HG02642 (cell line): ENCODE measurements at regions not wholly inside any gene's neighbourhood (a gene's known extent, or its start where the extent isn't known, plus 50 kb on each side); places are given as distances from the start of the nearest gene placed in this dataset.
"Not testable (repeated sequence)": the region's sequence is repeated elsewhere in the genome, so short reads cannot be mapped to it uniquely, and the experiment has no call there.

Experiments
- ATAC-seq: cut with Tn5 transposase; IDR thresholded peaks from one replicate; pipeline ENCODE4 v1.9.1; 2021; ENCODE audit warnings: mild to moderate bottlenecking; ENCODE audit not compliant: unreplicated experiment, poor library complexity

- not testable (repeated sequence) for ATAC-seq
These were observed 170.5 kb upstream of the SPATA31A3 start for GRCh38 chr9:67162827-67163226.

DNA sequence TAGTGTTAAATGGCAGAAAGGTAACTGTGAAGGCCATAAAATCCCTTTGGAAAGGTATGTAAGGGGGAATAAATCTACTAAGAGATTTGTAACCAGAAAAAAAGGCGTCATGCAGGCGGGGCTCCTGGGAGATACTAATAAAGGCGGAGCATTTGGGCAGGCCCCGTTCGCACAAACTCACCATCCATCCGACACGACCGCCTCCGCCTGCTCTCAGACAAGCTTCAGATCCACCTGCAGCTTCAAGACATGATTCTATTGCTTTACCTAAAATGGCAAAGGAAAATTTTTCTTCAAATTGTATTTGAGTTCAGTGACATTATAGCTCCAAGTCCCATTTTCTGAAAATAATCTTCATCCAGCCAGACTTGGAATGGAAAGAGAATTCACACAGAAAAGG lies 162.9 kb upstream of the SPATA31A3 start:
- not testable (repeated sequence) for ATAC-seq

DNA sequence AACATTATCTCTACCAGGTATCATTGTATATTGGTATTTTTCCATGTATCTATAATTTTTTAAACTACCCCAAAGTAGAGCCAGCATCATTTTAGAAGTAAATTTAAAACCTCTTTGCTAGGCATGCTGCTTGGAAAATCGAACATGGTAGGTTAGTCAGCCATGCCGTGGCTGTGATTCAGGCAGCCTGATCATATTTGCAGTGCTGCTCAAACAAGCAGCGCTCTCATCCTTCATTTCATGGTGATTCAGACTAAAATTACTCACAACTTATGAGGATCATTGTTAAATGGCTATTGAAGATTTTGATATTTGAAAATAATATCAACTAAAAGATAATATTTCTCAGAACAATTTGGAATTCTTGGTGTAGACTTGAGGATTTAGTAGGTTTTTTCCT lies 161.2 kb upstream of the SPATA31A3 start:
- ATAC-seq, result not testable (repeated sequence)

DNA sequence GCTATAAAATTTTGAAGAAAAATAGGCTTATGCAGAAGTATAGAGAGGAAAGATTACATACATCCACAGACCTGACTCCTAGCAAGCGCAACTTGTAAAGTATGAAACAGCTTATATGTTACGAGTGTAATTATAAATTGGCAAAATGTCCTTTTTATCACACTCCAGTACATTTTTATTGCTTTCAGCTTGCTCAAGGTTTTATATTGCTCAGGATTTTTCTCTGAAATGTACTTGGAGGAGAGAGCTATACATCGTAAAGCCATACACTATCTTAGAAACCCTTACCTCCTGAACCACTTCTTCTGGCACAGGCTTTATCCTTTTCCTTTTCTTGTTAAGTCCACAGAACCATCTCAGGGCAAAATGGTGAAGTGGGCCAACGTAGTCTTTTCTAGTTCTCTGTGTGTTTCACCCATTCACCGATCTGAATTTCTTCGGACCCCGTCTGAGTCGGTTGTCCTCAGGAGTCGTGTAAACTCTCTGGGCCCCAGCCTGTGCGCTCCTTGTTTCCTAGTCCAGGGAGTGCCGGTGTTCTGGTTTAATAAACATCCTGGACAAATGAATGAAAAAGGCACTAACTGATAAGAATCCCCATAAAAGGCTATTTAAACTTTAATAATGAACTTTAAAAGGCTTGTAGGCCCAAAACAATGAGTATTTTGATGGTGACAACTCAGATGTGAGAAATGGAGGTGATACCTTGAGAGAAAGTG lies 150.2 kb upstream of the SPATA31A3 start:
- not testable (repeated sequence) for ATAC-seq

GRCh38 chr9:67136376-67136775 lies 144.0 kb upstream of the SPATA31A3 start:
- not testable (repeated sequence) for ATAC-seq

- ATAC-seq, result not testable (repeated sequence)
These were observed 140.8 kb upstream of the SPATA31A3 start for GRCh38 chr9:67133124-67133523.

GRCh38 chr9:67116761-67117160 lies 124.4 kb upstream of the SPATA31A3 start:
- ATAC-seq, result not testable (repeated sequence)

- ATAC-seq, result not testable (repeated sequence)
These were observed 119.8 kb upstream of the SPATA31A3 start for GRCh38 chr9:67112148-67112547.

- not testable (repeated sequence) for ATAC-seq
These were observed 119.4 kb upstream of the SPATA31A3 start for GRCh38 chr9:67111733-67112132.

- ATAC-seq, result not testable (repeated sequence)
These were observed 117.5 kb upstream of the SPATA31A3 start for GRCh38 chr9:67109859-67110258.

DNA sequence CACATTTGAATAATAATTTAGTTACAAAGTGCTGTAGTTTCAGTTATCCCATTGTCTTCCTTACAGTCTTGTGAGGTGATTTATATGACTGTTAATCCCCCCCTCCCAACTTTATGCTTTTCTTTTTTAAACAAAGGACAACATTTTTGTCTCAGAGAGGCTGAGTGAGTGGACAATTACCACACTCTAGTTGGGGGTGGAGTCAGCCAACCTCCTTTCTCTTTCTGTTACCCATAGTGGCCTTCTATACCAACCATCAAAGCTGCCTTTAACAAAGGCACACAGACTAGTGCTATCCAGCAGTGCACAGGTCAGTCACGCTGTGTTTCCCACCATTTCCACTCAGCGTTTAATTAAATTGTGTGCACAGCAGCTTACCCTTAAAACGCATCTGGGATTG lies 114.3 kb upstream of the SPATA31A3 start:
- ATAC-seq, result not testable (repeated sequence)

DNA sequence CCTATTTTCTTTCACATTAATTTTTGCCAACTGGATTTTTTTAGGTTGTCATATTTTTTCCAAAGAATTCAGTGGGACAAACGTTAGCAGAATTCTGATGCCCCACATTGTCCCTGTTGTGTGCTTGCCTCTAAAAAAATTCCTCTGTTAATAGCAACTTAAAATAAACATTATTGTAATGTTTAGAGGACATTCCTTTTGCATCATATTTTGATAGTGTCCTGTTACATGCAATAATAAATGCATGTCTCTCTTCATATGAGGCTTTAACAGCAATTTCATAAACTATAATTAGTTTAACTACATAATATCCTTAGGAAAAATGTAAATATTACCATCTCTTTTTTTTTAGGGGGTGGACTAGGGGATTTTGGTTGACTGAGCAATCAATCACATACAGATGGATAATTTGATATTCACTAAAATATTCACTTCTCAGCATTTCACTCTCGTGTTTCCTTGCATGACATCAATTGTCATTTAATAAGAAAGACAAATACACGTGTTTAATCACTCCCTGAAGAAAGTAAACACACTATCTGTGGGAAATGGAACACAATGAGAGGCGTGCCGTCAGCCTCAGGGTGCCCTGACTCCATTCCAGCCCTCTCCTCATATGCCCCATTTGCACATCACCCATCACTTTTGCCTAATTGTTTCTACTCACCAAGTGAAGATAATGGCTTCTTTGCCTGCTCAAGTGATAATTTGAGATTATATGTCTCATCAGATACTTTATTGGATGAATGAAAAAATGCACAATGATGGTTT lies 110.3 kb upstream of the SPATA31A3 start:
- not testable (repeated sequence) for ATAC-seq

GRCh38 chr9:67091104-67091503 lies 98.8 kb upstream of the SPATA31A3 start:
- ATAC-seq, result not testable (repeated sequence)

GRCh38 chr9:67086862-67087261 lies 94.5 kb upstream of the SPATA31A3 start:
- not testable (repeated sequence) for ATAC-seq

DNA sequence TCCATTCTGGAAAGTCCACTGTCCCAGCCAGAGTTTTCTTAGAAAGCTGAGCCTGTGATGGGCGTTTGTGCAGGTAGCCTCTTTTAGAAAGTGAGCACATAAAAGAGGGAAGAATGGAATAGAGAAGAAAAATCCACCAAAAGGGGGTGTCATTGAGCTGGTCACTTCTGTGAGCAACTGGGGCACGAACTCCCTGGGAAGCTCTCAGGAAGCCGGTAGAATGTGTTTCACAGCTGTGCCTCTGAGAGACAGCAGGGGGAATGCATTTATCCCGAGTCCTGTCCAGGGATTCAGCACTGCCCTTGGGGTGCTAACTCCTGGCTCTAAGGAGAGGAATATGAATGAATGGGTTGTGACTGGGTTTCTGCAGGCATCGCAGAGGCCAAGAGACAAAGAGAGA lies 73.8 kb upstream of the SPATA31A3 start:
- not testable (repeated sequence) for ATAC-seq

GRCh38 chr9:67058898-67059715 lies 66.8 kb upstream of the SPATA31A3 start:
- not testable (repeated sequence) for ATAC-seq
